Panc1 (cell line): ENCODE measurements at regions not wholly inside any gene's neighbourhood (a gene's known extent, or its start where the extent isn't known, plus 50 kb on each side); places are given as distances from the start of the nearest gene placed in this dataset.

Experiments used
- ATAC-seq: fragments of 200-7000 bp; cut with Tn5 transposase; 2 replicates; pipeline ENCODE4 v1.9.1; 2020; ENCODE audit warnings: mild to moderate bottlenecking, moderate library complexity
- BruUV-seq: library from RNA; stranded (reverse); fragments of 400-500 nt; replicated peaks from 2 replicates; lab custom pipeline; 2021; lab: Mats Ljungman, UMichigan
- CTCF ChIA-PET: fragments of 300-600 bp; sonication (Branson Sonifier 250); formaldehyde crosslinking; loops from one replicate; lab custom pipeline; 2022; ENCODE audit warnings: antibody characterized with exemption; lab: Charles Lee
- POLR2A ChIA-PET: fragments of 300-600 bp; sonication (Branson Sonifier 250); formaldehyde crosslinking; loops from one replicate; lab custom pipeline; 2022; ENCODE audit warnings: antibody characterized with exemption; lab: Charles Lee
- DNase-seq: peaks from one replicate; pipeline ENCODE4 v3.0.0-alpha.2; 2010; ENCODE audit warnings: low read depth, low spot score
- H3K27ac ChIP-seq: 2 replicates; pipeline ENCODE4 v1.5.1; 2011; ENCODE audit warnings: mild to moderate bottlenecking, low read length, inconsistent platforms
- H3K27me3 ChIP-seq: fragments of 200-500 bp; sonication (Bioruptor generic); 2 replicates; pipeline ENCODE4 v1.6.0; 2014; ENCODE audit warnings: low read length, inconsistent platforms; ENCODE audit not compliant: control insufficient read depth, insufficient read depth
- H3K36me3 ChIP-seq: fragments of 200-500 bp; sonication (Bioruptor generic); 2 replicates; pipeline ENCODE4 v1.5.1; 2014; ENCODE audit warnings: inconsistent platforms, mild to moderate bottlenecking, low read length, moderate library complexity; ENCODE audit not compliant: control insufficient read depth, insufficient read depth
- H3K4me1 ChIP-seq: 2 replicates; pipeline ENCODE4 v1.5.1; 2011; ENCODE audit warnings: inconsistent platforms, mild to moderate bottlenecking, low read length, moderate library complexity; ENCODE audit not compliant: control insufficient read depth, insufficient read depth
- H3K4me3 ChIP-seq, 2 experiments: 2 replicates each; pipeline ENCODE4 v1.5.1; 2011 to 2012; ENCODE audit warnings: low read depth in 2 of 2, low read length in 2 of 2, mild to moderate bottlenecking in 2 of 2, inconsistent platforms in 1 of 2, moderate library complexity in 1 of 2
- H3K9me3 ChIP-seq: fragments of 200-500 bp; sonication (Bioruptor generic); 2 replicates; pipeline ENCODE4 v1.5.1; 2014; ENCODE audit warnings: low read depth, mild to moderate bottlenecking, inconsistent platforms, low read length, moderate library complexity; ENCODE audit not compliant: control insufficient read depth, insufficient read depth
- POLR2AphosphoS5 ChIP-seq: IDR thresholded peaks from 2 replicates; pipeline ENCODE4 v1.6.1; 2012; ENCODE audit warnings: mild to moderate bottlenecking, low read depth, low read length, moderate library complexity
- SIN3A ChIP-seq: IDR thresholded peaks from 2 replicates; pipeline ENCODE4 v1.6.1; 2012; ENCODE audit warnings: low read depth, mild to moderate bottlenecking, low read length, moderate library complexity, borderline replicate concordance; ENCODE audit not compliant: insufficient read depth
- TCF7L2 ChIP-seq: IDR thresholded peaks from 2 replicates; pipeline ENCODE4 v1.6.1; 2011; ENCODE audit warnings: mild to moderate bottlenecking, low read depth, low read length, inconsistent platforms
- in situ Hi-C: cut with HindIII; loops from 2 replicates; pipeline ENCODE4 v1.10.0; 2016; ENCODE audit warnings: low sequenced_read_pairs, low pct_unique_long_range_greater_than_20kb
- intact Hi-C: fragments of 100-400 bp; cut with micrococcal nuclease; formaldehyde crosslinking; loops from one replicate; pipeline ENCODE4 v1.10.0; 2022; ENCODE audit not compliant: unreplicated experiment
- TF ChIP-seq, protein P1 (sequence below): fragments of 450-650 bp; IDR thresholded peaks from 2 replicates; pipeline ENCODE4 v1.5.1; 2017; ENCODE audit warnings: mild to moderate bottlenecking
- TF ChIP-seq, protein P2 (sequence below), 2 experiments: IDR thresholded peaks; 2 replicates each; pipeline ENCODE4 v1.6.1; 2011 to 2012; ENCODE audit warnings: low read depth in 2 of 2, control low read depth in 1 of 2, low read length in 1 of 2, mild to moderate bottlenecking in 1 of 2, moderate library complexity in 1 of 2; ENCODE audit not compliant: insufficient read depth in 1 of 2

DNA sequence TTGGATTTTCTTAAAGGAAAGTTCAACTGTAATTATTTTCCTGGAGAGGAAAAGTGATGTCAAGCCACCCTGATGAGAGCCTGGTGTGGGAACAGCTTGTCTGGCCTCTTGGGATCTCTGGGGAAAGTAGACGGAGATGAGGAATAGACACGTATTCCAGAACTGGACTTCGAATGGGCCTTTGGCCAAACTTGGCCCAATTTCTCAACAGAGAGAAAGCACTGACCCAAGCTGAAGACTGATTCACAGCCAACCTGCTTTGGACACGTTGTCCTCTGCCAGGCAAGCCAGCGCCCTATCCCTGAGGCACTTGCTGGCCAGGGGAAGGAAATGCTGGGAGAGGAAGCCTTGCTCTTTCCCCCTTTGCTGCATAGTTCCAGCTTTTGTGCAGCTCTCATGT lies 70.8 kb upstream of the CTAGE1 start:
- H3K27ac ChIP-seq = no peak overlapping the region
- H3K36me3 ChIP-seq = no peaks in the 10 kb centered on the region
- no peak overlapping the region for H3K4me3 ChIP-seq
- TF ChIP-seq, protein P1, sequence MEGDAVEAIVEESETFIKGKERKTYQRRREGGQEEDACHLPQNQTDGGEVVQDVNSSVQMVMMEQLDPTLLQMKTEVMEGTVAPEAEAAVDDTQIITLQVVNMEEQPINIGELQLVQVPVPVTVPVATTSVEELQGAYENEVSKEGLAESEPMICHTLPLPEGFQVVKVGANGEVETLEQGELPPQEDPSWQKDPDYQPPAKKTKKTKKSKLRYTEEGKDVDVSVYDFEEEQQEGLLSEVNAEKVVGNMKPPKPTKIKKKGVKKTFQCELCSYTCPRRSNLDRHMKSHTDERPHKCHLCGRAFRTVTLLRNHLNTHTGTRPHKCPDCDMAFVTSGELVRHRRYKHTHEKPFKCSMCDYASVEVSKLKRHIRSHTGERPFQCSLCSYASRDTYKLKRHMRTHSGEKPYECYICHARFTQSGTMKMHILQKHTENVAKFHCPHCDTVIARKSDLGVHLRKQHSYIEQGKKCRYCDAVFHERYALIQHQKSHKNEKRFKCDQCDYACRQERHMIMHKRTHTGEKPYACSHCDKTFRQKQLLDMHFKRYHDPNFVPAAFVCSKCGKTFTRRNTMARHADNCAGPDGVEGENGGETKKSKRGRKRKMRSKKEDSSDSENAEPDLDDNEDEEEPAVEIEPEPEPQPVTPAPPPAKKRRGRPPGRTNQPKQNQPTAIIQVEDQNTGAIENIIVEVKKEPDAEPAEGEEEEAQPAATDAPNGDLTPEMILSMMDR = no peak
- TF ChIP-seq SIN3A (no peak), POLR2AphosphoS5 (no peak), TCF7L2 (no peak)
- TF ChIP-seq, protein P2, sequence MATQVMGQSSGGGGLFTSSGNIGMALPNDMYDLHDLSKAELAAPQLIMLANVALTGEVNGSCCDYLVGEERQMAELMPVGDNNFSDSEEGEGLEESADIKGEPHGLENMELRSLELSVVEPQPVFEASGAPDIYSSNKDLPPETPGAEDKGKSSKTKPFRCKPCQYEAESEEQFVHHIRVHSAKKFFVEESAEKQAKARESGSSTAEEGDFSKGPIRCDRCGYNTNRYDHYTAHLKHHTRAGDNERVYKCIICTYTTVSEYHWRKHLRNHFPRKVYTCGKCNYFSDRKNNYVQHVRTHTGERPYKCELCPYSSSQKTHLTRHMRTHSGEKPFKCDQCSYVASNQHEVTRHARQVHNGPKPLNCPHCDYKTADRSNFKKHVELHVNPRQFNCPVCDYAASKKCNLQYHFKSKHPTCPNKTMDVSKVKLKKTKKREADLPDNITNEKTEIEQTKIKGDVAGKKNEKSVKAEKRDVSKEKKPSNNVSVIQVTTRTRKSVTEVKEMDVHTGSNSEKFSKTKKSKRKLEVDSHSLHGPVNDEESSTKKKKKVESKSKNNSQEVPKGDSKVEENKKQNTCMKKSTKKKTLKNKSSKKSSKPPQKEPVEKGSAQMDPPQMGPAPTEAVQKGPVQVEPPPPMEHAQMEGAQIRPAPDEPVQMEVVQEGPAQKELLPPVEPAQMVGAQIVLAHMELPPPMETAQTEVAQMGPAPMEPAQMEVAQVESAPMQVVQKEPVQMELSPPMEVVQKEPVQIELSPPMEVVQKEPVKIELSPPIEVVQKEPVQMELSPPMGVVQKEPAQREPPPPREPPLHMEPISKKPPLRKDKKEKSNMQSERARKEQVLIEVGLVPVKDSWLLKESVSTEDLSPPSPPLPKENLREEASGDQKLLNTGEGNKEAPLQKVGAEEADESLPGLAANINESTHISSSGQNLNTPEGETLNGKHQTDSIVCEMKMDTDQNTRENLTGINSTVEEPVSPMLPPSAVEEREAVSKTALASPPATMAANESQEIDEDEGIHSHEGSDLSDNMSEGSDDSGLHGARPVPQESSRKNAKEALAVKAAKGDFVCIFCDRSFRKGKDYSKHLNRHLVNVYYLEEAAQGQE (IDR thresholded peaks at IDR 0.05; ENCODE audit: insufficient read depth in 1 of 2, low read depth in 2 of 2, low read length in 1 of 2) = no peak
- in situ Hi-C loops (no loop called here), intact Hi-C loops (no loop called here)
- H3K27me3 ChIP-seq = no peaks in the 10 kb centered on the region
- no peaks in the 10 kb centered on the region for H3K9me3 ChIP-seq
- DNase-seq (no peak), ATAC-seq (no peak)
- no TSS peak for BruUV-seq
- CTCF ChIA-PET = no interaction called here
- H3K4me1 ChIP-seq = no peaks in the 10 kb centered on the region
- POLR2A ChIA-PET = no interaction called here

DNA sequence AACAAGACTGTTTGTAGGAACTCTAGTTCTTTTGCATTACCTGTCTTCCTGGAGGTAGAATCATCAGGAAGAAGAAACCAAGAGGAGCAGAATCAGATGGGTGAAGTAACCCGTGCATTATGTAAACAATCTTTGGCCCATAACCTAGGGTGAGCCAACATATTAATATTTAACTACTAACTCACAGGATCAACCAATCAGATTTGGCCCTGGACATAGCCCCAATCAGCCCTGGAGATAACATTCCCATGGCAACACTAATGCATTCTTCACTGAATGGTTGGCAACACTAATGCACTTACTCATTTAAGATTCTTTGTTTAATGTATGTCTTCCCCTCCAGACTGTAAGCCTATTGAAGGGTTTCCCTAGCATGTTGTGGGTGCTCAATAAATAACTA lies 72.0 kb upstream of the CTAGE1 start:
- Histone ChIP-seq H3K27ac (no peak overlapping the region), H3K27me3 (no peaks in the 10 kb centered on the region), H3K36me3 (no peaks in the 10 kb centered on the region), H3K9me3 (no peaks in the 10 kb centered on the region), H3K4me3 (no peak overlapping the region), H3K4me1 (no peaks in the 10 kb centered on the region)
- ChIA-PET CTCF (no interaction called here), POLR2A (no interaction called here)
- no peak for ATAC-seq
- BruUV-seq = no TSS peak
- in situ Hi-C loops (no loop called here), intact Hi-C loops (loop anchor here (10.0 kb wide), 1 partner anchor 65 kb away; no protein-coding TSS in a partner anchor)
- no peak for TF ChIP-seq SIN3A
- TF ChIP-seq TCF7L2 = no peak
- TF ChIP-seq, protein P2 (IDR thresholded peaks at IDR 0.05; ENCODE audit: insufficient read depth in 1 of 2, low read depth in 2 of 2, low read length in 1 of 2) = no peak
- no peak for TF ChIP-seq POLR2AphosphoS5
- TF ChIP-seq, protein P1 = no peak
- DNase-seq = no peak
